HG03095 (cell line): ENCODE measurements at regions not wholly inside any gene's neighbourhood (a gene's known extent, or its start where the extent isn't known, plus 50 kb on each side); places are given as distances from the start of the nearest gene placed in this dataset.
"Not testable (repeated sequence)": the region's sequence is repeated elsewhere in the genome, so short reads cannot be mapped to it uniquely, and the experiment has no call there.

Experiments used
- ATAC-seq: cut with Tn5 transposase; IDR thresholded peaks from one replicate; pipeline ENCODE4 v1.9.1; 2021; ENCODE audit warnings: moderate library complexity; ENCODE audit not compliant: unreplicated experiment

DNA sequence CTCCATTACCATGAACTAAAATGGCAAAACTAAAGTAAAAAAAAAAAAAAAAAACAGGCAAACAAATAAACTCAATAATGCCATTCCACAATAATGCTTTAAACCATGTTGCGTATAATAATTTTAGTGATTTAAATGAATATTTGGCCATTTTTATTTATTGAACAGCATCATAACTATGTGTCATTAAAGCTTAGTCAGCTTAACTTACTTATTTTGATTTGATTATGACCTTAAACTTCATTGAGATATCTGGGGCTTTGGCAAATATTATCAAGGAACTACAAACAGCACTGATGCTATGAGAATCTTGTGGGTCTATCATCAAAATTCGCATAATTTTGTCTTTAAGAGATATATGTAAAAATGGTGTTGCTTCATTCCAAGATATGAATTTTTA lies 1610.3 kb upstream of the NUDT12 start:
- ATAC-seq: no peak

DNA sequence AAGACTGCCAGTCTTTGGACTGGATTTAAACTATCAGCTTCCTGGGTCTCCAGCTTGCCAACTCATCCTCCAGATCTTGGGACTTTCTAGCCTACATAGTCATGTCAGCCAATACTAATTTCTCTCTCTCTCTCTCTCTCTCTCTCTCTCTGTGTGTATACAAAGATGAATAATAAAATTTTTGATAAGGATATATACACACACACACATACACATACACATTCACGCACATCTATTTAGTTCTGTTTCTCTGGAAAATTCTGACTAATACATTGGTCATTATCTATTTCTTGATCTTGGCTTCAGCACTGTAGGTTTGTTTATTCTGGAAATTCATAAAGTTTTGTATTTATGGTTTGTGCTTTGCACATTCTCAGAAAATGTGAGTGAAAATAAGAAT lies 1606.2 kb upstream of the NUDT12 start:
- ATAC-seq: no peak

- ATAC-seq: no peak
Observed at GRCh38 chr5:105167092-105167491, 1604.5 kb upstream of the NUDT12 start.

DNA sequence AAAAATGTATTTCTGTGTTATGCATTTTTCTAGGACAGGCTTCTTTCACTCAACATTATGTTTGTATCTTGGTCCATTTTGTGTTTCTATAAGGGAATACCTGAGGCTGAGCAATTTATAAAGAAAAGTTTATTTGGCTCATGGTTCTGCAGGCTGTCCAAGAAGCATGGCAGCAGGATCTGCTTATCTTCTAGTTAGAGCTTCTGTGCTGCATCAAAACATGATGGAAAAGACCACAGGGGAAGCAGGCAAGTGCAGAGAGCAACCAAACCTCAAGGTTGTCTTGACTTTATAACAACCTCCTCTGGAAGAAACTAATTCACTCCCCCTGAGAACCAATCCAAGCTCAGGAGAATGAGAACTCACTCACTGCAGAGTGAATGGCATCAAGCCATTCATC lies 1601.0 kb upstream of the NUDT12 start:
- no peak for ATAC-seq

DNA sequence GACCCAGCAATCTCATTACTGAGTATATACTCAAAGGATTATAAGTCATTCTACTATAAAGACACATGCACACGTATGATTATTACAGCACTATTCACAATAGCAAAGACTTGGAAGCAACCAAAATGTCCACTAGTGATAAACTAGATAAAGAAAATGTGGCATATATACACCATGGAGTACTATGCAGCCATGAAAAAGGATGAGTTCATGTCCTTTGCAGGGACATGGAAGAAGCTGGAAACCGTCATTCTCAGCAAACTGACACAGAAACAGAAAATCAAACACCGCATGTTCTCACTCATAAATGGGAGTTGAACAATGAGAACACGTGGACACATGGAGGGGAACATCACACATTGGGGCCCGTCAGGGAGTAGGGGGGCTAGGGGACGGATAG lies 1600.0 kb upstream of the NUDT12 start:
- not testable (repeated sequence) for ATAC-seq

DNA sequence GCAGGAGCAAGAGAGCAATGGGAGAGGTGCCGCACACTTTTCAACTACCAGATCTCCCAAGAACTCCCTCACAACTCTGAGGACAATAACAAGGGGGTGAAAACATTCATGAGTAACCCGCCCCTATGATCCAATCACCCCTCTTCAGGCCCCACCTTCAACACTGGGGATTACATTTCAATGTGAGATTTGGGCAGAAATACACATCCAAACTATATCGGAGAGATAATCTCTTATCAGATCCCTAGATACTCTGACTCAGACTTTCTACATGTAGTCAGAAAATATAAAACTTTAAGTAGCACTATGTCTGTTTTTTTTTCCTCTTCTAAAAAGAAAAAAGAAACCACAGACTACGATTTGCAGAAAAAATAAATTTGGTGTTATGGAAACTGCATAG lies 1595.9 kb upstream of the NUDT12 start:
- ATAC-seq: no peak

- no peak for ATAC-seq
Observed at GRCh38 chr5:105150323-105150722, 1587.7 kb upstream of the NUDT12 start.

DNA sequence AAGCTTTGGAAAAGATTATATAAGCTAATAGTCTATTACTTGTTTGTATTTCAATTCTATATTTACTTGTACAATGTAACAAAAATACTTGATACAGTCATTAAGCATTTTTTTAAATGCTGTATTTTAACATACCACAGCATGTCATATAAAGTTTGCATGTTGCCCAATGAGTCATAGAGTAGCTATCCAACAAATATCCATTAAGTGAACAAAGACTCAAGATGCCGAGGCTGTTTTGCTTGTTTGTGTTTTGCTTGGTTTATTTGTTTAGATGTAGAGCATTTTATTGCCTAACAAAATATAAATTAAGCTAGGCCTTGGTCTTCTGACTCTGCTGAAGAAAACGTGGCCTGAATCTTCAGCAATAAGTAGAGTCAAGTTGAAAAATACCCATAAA lies 1584.3 kb upstream of the NUDT12 start:
- no peak for ATAC-seq

- no peak for ATAC-seq
Observed at GRCh38 chr5:105145152-105145551, 1582.6 kb upstream of the NUDT12 start.

- no peak for ATAC-seq
Observed at GRCh38 chr5:105134328-105134727, 1571.7 kb upstream of the NUDT12 start.

DNA sequence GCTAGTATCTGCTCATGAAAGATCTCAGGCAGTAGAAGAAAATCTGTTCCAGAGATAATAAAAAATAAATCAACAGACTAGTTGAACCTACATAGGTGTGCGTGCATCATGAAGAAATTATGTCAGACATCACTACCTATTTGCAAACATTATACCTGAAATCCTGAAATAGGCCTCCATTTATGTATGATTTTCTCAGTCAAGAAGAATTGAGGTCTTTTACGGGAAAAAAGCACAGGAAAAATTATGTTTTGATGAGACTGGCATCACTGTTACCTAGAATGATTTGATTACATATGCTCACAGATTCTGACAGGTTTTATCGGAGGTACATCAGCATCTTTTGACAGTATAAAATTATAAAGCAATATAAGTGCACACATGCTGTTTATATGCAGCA lies 1570.5 kb upstream of the NUDT12 start:
- ATAC-seq: no peak

GRCh38 chr5:105132581-105132980 lies 1570.0 kb upstream of the NUDT12 start:
- no peak for ATAC-seq

- no peak for ATAC-seq
Observed at GRCh38 chr5:105131045-105131444, 1568.5 kb upstream of the NUDT12 start.

GRCh38 chr5:105101577-105101976 lies 1539.0 kb upstream of the NUDT12 start:
- no peak for ATAC-seq

GRCh38 chr5:105088961-105089360 lies 1526.4 kb upstream of the NUDT12 start:
- no peak for ATAC-seq

DNA sequence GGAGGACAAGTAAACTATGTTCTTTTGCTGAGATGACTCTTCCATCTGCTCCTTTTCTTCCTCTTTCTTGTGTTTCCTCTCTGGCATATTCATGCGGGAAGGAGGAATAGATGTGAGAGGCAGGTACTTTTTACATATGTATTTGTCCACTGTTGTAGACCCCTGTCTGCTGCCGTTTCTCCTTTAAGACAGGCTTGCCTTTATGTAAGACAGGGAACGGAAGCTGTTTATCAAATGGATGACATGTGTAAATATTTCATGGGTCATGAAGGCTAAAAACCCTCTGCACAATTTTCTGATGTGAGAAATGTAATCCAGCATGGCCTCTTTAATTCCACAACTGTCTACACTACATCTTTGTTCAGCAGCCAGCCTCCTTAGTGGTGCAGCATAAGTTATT lies 1525.5 kb upstream of the NUDT12 start:
- ATAC-seq: no peak

DNA sequence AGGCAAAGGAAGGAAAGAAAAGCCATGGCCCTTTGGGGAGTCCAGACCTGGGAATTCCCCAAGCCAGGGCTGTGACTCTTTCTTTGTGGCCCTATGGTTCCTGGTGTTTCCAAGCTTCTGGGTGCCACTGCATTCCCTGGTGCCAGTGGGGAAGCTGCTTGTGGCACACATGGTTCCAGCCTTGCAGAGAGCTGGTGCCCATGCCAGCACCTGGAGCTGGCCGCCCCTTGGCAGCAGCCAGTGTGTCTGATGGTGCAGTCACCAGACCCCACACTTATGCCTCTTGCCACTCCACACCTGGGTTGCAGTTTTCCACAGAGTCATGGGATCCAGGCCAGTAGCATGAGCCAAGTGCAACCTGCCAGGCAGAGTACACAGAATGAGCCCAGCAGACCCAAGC lies 1495.3 kb upstream of the NUDT12 start:
- ATAC-seq: no peak

- no peak for ATAC-seq
Observed at GRCh38 chr5:105057001-105057436, 1494.4 kb upstream of the NUDT12 start.

GRCh38 chr5:105054406-105054805 lies 1491.8 kb upstream of the NUDT12 start:
- ATAC-seq: no peak

DNA sequence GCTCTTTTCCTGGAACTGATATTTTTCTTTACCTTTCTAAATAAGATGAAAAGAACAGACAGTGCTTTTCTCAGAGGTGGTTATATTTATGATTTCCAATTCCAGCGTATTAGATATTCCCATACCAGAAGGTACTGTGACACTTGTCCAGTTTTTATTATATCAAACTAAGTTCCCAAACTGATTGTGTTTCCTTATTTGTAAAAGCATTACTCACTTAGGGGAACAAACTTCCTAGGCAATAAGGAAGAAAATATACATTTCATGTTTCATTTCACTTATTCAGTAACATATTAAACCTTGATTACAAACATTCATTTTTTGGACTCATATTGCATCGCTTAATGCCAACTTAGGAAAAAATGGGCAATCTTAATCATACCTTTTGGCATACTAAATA lies 1480.0 kb upstream of the NUDT12 start:
- no peak for ATAC-seq

GRCh38 chr5:105036814-105037213 lies 1474.2 kb upstream of the NUDT12 start:
- ATAC-seq: not testable (repeated sequence)

DNA sequence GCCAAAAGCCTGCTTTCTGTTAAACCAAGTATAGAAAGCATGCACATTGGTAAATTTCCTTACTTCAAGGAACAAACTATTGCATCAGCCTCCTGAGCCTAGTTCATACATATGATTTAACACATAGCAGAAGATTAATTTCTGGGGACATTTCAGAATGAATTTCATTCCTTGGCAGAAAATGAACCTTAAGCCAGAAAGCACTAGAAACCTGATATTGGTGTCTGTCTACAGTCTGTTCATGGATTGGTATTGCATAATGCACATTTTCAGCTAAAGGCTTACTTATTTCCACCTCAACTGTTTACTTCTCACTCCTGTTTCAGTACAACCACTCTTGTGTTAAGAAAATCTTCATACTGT lies 1471.8 kb upstream of the NUDT12 start:
- ATAC-seq: no peak

DNA sequence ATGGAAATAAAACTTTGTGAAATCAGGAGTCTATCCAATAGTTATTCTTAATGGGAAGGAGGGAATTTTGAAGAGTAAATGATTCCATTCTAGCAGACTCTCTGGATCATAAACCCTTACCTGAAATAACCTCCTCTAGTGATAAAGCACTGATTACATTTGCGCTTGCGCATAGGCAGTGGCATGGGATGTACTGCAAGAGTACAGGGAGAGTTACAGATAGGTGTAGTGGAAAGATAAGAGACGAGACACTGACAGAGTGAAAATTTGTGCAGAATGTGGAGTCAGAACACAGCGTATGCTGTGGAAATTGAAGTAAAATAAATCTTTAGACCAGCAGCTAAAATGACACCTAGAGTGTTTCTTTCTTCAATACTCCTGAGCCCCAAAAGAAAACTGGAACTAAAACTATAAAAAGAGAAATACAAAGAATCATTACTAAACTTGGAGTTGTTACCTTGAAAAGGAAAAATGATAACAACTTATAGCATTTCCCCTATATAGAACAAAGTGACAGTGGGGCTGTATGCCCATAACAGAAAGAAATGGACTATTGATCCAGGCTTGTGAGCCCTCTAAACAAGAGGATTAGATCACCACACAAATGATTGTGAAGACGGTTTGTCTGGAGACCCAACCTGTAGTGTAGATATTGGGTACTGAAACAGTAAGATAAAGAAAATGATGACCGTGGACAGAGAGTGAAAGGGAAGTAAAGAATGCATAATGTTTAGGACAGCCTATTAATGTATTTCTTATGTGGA lies 1471.2 kb upstream of the NUDT12 start:
- no peak for ATAC-seq
